Heart left ventricle (tissue), 13 donors: ENCODE measurements at regions not wholly inside any gene's neighbourhood (a gene's known extent, or its start where the extent isn't known, plus 50 kb on each side); places are given as distances from the start of the nearest gene placed in this dataset.
"Not testable (repeated sequence)": the region's sequence is repeated elsewhere in the genome, so short reads cannot be mapped to it uniquely, and the experiment has no call there.

Experiments
- CTCF ChIP-seq, 12 donors: fragments of 200-600 bp; sonication (generic) in 4 of 12; IDR thresholded peaks; one replicate each; pipeline versions ENCODE4 v1.5.0 to v1.8.0; 2018 to 2022; ENCODE audit warnings: antibody characterized with exemption in 12 of 12, mild to moderate bottlenecking in 5 of 12
- POLR2A ChIP-seq, 2 donors: fragments of 450-650 bp; IDR thresholded peaks; one replicate each; pipeline ENCODE4 v1.6.1; 2017; ENCODE audit warnings: antibody characterized with exemption in 2 of 2, mild to moderate bottlenecking in 2 of 2, moderate library complexity in 2 of 2
- donor health status: ischemic (EF 13 %, LVEDD 7.1; RV severe dilation, severe dysfunction).
- donor health status: DM: no; HTN: yes; CAD: no.
- donor health status: DM: no; HTN: no; CAD: no.
- donor health status: ischemic (EF 25% LVEDD 6.9; RV normal size, moderate dysfunction).
- donor health status: ischemic (EF 25% LVEDD 5.7; RV mildly dilated, moderate dysfunction).
- donor health status: ischemic (EF 35%, LVEDD 5.7; RV mildly dilated, moderate dysfunction).
- donor health status: nonischemic (EF 11% LVEDD 7.7; RV severe dilation, severe dysfunction).
- donor health status: DM: yes; HTN: yes; CAD: no.
- donor health status: PGD.
- donor health status: ischemic (EF 29% LVEDD 5.4; RV normal size, mild dysfunction).
- donor health status: nonischemic (EF 23%, LVEDD 6.1; RV moderate dilation, normal function).

GRCh38 chr9:2555899-2556600 is 65.5 kb upstream of the VLDLR start:
- not testable (repeated sequence) for TF ChIP-seq CTCF, POLR2A (IDR thresholded peaks at IDR 0.05)
